Heart right ventricle (tissue), 16 donors: ENCODE measurements at regions not wholly inside any gene's neighbourhood (a gene's known extent, or its start where the extent isn't known, plus 50 kb on each side); places are given as distances from the start of the nearest gene placed in this dataset.

Experiments
- ATAC-seq, 8 donors: fragments of 200-7000 bp; cut with Tn5 transposase; one replicate each; pipeline ENCODE4 v1.9.1; 2020; ENCODE audit warnings: mild to moderate bottlenecking in 8 of 8, moderate library complexity in 8 of 8, moderate number of reproducible peaks in 1 of 8
- DNase-seq, 2 donors: peaks; one replicate each; pipeline ENCODE4 v3.0.0-alpha.2; 2020
- H3K27ac ChIP-seq, 10 donors: fragments of 200-600 bp; sonication (generic) in 2 of 10; one replicate each; pipeline versions ENCODE4 v1.5.0 to v1.8.0; 2020 to 2022; ENCODE audit warnings: mild to moderate bottlenecking in 3 of 10
- H3K27me3 ChIP-seq, 7 donors: fragments of 200-600 bp; one replicate each; pipeline ENCODE4 v1.8.0; 2021 to 2022; ENCODE audit warnings: mild to moderate bottlenecking in 2 of 7
- H3K36me3 ChIP-seq, 9 donors: fragments of 200-600 bp; sonication (generic) in 1 of 9; one replicate each; pipeline versions ENCODE4 v1.5.0 to v1.8.0; 2020 to 2022; ENCODE audit warnings: mild to moderate bottlenecking in 2 of 9
- H3K4me1 ChIP-seq, 9 donors: fragments of 200-600 bp; sonication (generic) in 1 of 9; one replicate each; pipeline versions ENCODE4 v1.5.0 to v1.8.0; 2020 to 2022; ENCODE audit warnings: mild to moderate bottlenecking in 4 of 9
- H3K4me3 ChIP-seq, 10 donors: fragments of 200-600 bp; sonication (generic) in 2 of 10; one replicate each; pipeline versions ENCODE4 v1.5.0 to v1.8.0; 2020 to 2022; ENCODE audit warnings: mild to moderate bottlenecking in 7 of 10, moderate library complexity in 2 of 10
- H3K9me3 ChIP-seq, 11 donors: fragments of 200-600 bp in 10 of 11; sonication (generic) in 2 of 11; one replicate each; pipeline versions ENCODE4 v1.5.0 to v1.8.0; 2013 to 2022; ENCODE audit warnings: mild to moderate bottlenecking in 2 of 11, control low read depth in 1 of 11, moderate library complexity in 1 of 11
- whole genome bisulfite sequencing, 2 donors: extraction: QIAGEN DNeasy Blood & Tissue Kit; methylation state at CpG; one replicate each; pipeline ENCODE4 v1.1.7; 2013; ENCODE audit warnings: inconsistent platforms in 1 of 2; 5-methylcytosine and 5-hydroxymethylcytosine counted together
- intact Hi-C, 10 donors: fragments of 100-400 bp; cut with DNase I; formaldehyde crosslinking; loops; one replicate each; pipeline versions ENCODE4 v1.11.1 to v1.14.2; 2022
- TF ChIP-seq, protein P1 (sequence below), 9 donors: fragments of 200-600 bp; sonication (generic) in 2 of 9; IDR thresholded peaks; one replicate each; pipeline versions ENCODE4 v1.5.0 to v1.8.0; 2021 to 2022; ENCODE audit warnings: antibody characterized with exemption in 9 of 9, mild to moderate bottlenecking in 5 of 9, moderate library complexity in 1 of 9
- donor health status: Arrhythmogenic right ventricular cardiomyopathy.
- donor health status: ischemic (EF 13 %, LVEDD 7.1; RV severe dilation, severe dysfunction).
- donor health status: healthy with polysubstance abuse.
- donor health status: DM: no; HTN: yes; CAD: no.
- donor health status: DM: no; HTN: no; CAD: no.
- donor health status: ischemic (EF 25% LVEDD 6.9; RV normal size, moderate dysfunction).
- donor health status: ischemic (EF 25% LVEDD 5.7; RV mildly dilated, moderate dysfunction).
- donor health status: healthy.
- donor health status: DM: yes; HTN: yes; CAD: no.
- donor health status: Ischemic cardiomyopathy.
- donor health status: ischemic (EF 35%, LVEDD 5.7; RV mildly dilated, moderate dysfunction).
- donor health status: nonischemic (EF 11% LVEDD 7.7; RV severe dilation, severe dysfunction).
- donor health status: DM: yes; HTN: yes; CAD: no.
- donor health status: PGD.
- donor health status: ischemic (EF 29% LVEDD 5.4; RV normal size, mild dysfunction).
- donor health status: nonischemic (EF 23%, LVEDD 6.1; RV moderate dilation, normal function).

GRCh38 chrX:97931586-97931985, 1047.9 kb downstream of the RPA4 start:
- 70 to 77% methylated on average over 2 of the region's 2 CpGs for WGBS, 2 donors
- no peaks in the 10 kb centered on the region for H3K4me1 ChIP-seq
- ATAC-seq (no peak), DNase-seq (no peak)
- intact Hi-C loops, result no loop called here
- H3K27ac ChIP-seq, result no peak overlapping the region
- H3K4me3 ChIP-seq, result no peak overlapping the region
- no peaks in the 10 kb centered on the region for H3K9me3 ChIP-seq
- peaks cover 0 to 32% (median 0%) of the 10 kb centered on the region in 7 donors for H3K27me3 ChIP-seq
- no peaks in the 10 kb centered on the region for H3K36me3 ChIP-seq
- TF ChIP-seq, protein P1, sequence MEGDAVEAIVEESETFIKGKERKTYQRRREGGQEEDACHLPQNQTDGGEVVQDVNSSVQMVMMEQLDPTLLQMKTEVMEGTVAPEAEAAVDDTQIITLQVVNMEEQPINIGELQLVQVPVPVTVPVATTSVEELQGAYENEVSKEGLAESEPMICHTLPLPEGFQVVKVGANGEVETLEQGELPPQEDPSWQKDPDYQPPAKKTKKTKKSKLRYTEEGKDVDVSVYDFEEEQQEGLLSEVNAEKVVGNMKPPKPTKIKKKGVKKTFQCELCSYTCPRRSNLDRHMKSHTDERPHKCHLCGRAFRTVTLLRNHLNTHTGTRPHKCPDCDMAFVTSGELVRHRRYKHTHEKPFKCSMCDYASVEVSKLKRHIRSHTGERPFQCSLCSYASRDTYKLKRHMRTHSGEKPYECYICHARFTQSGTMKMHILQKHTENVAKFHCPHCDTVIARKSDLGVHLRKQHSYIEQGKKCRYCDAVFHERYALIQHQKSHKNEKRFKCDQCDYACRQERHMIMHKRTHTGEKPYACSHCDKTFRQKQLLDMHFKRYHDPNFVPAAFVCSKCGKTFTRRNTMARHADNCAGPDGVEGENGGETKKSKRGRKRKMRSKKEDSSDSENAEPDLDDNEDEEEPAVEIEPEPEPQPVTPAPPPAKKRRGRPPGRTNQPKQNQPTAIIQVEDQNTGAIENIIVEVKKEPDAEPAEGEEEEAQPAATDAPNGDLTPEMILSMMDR (IDR thresholded peaks at IDR 0.05), result no peak

GRCh38 chrX:97936296-97936695, 1052.6 kb downstream of the RPA4 start:
- no peaks in the 10 kb centered on the region for H3K36me3 ChIP-seq

GRCh38 chrX:97938706-97939105, 1055.0 kb downstream of the RPA4 start:
- intact Hi-C loops, result no loop called here
- peaks cover 0 to 33% (median 0%) of the 10 kb centered on the region in 7 donors for H3K27me3 ChIP-seq
- ATAC-seq (no peak), DNase-seq (no peak)
- H3K4me1 ChIP-seq, result no peaks in the 10 kb centered on the region
- WGBS, 2 donors, result 85 to 89% methylated on average over 1 of the region's 1 CpG
- no peaks in the 10 kb centered on the region for H3K9me3 ChIP-seq
- H3K4me3 ChIP-seq, result no peak overlapping the region
- no peak overlapping the region for H3K27ac ChIP-seq
- TF ChIP-seq, protein P1 (IDR thresholded peaks at IDR 0.05), result no peak
- no peaks in the 10 kb centered on the region for H3K36me3 ChIP-seq

More at GRCh38 chrX:97936296-97936695, 1052.6 kb downstream of the RPA4 start:
- Histone ChIP-seq H3K4me1 (no peaks in the 10 kb centered on the region), H3K4me3 (no peak overlapping the region), H3K27ac (no peak overlapping the region), H3K9me3 (no peaks in the 10 kb centered on the region), H3K27me3 (peaks cover 0 to 32% (median 0%) of the 10 kb centered on the region in 7 donors)
- intact Hi-C loops, result no loop called here
- TF ChIP-seq, protein P1 (IDR thresholded peaks at IDR 0.05), result no peak
- ATAC-seq (no peak), DNase-seq (no peak)
- WGBS, 2 donors, result 88 to 95% methylated on average over 1 of the region's 1 CpG

DNA sequence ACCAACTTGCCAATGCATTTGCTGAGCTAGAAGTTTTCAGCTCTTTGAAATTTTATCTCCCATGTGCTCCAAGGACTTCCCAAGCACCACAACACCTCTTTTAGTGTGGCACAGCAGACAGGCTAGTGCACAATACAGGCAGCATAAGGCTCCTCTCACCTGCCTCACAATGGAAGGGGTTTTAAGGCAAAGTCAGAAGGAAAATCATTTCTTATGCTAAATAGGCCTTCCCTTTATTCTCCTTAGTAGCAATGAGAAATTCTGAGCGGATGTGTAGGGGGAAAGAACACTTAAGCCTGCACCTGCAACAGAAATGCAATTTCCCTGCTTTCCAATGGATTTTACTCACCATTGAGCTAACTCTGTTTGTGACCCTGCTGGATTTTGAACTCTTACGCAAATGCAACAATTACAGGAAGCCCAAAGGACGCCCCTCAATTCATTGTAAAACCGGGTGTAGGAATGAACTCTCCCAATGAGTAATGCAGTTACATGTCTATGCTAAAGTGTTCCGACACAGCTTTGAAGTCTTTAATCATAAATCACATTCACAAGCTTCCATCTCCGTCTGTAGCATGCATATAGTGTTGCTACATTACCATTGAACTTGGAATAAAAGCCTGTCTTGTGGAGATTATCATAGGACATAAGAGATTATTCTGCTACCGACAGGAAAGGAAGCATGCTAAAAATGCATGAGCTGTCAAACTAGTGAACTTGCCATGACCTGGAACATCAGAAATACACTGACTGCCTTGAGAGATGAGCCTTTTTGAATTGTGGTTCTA, 1084.9 kb downstream of the RPA4 start:
- no peaks in the 10 kb centered on the region for H3K9me3 ChIP-seq
- no peak overlapping the region for H3K4me3 ChIP-seq
- TF ChIP-seq, protein P1 (IDR thresholded peaks at IDR 0.05), result no peak
- 36 to 40% methylated on average over 7 of the region's 7 CpGs for WGBS, 2 donors
- no peak for DNase-seq
- intact Hi-C loops, result no loop called here
- H3K27ac ChIP-seq, result no peak overlapping the region
- H3K36me3 ChIP-seq, result no peaks in the 10 kb centered on the region
- H3K4me1 ChIP-seq, result no peaks in the 10 kb centered on the region
- peaks cover 0 to 9% (median 0%) of the 10 kb centered on the region in 7 donors for H3K27me3 ChIP-seq
- ATAC-seq, result no peak
